Gastroesophageal sphincter (tissue), 4 donors: ENCODE measurements at regions not wholly inside any gene's neighbourhood (a gene's known extent, or its start where the extent isn't known, plus 50 kb on each side); places are given as distances from the start of the nearest gene placed in this dataset.

Experiments used
- ATAC-seq: fragments of 150-250 bp; one replicate; pipeline ENCODE4 v1.9.1; 2016; ENCODE audit warnings: mild to moderate bottlenecking, moderate library complexity
- H3K27ac ChIP-seq, 4 donors: fragments of 200-600 bp; sonication (generic) in 3 of 4; 1 replicate in 3 of 4; 2 replicates in 1 of 4; pipeline ENCODE4 v1.5.1; 2016 to 2019
- H3K27me3 ChIP-seq: fragments of 200-600 bp; sonication (generic); one replicate; pipeline ENCODE4 v1.5.1; 2019
- H3K36me3 ChIP-seq, 2 donors: fragments of 200-600 bp; sonication (generic); one replicate each; pipeline ENCODE4 v1.5.1; 2019; ENCODE audit warnings: control low read depth in 1 of 2
- H3K4me1 ChIP-seq, 3 donors: fragments of 200-600 bp; sonication (generic); 1 replicate in 2 of 3; 2 replicates in 1 of 3; pipeline ENCODE4 v1.5.1; 2016 to 2019; ENCODE audit warnings: control low read depth in 2 of 3
- H3K4me3 ChIP-seq, 2 donors: fragments of 200-600 bp; sonication (generic); one replicate each; pipeline ENCODE4 v1.5.1; 2019; ENCODE audit warnings: mild to moderate bottlenecking in 1 of 2, moderate library complexity in 1 of 2
- H3K9me3 ChIP-seq, 3 donors: fragments of 200-600 bp; sonication (generic); one replicate each; pipeline ENCODE4 v1.5.1; 2017 to 2019; ENCODE audit warnings: control low read depth in 2 of 3
- CTCF ChIP-seq, 4 experiments: fragments of 200-600 bp in 2 of 4; fragments of 450-650 bp in 2 of 4; sonication (generic) in 1 of 4; IDR thresholded peaks; one replicate each; pipeline ENCODE4 v1.5.1; 2017 to 2019; ENCODE audit warnings: antibody characterized with exemption in 4 of 4, mild to moderate bottlenecking in 2 of 4, moderate library complexity in 2 of 4
- EP300 ChIP-seq: sonication (generic); formaldehyde crosslinking; IDR thresholded peaks from one replicate; pipeline ENCODE4 v1.6.1; 2017; ENCODE audit warnings: antibody characterized with exemption, mild to moderate bottlenecking
- POLR2A ChIP-seq, 2 donors: fragments of 450-650 bp; IDR thresholded peaks; one replicate each; pipeline ENCODE4 v1.6.1; 2017; ENCODE audit warnings: antibody characterized with exemption in 2 of 2, mild to moderate bottlenecking in 2 of 2, moderate library complexity in 1 of 2
- POLR2AphosphoS5 ChIP-seq: sonication (generic); formaldehyde crosslinking; IDR thresholded peaks from one replicate; pipeline ENCODE4 v1.6.1; 2017; ENCODE audit warnings: antibody characterized with exemption
- WGBS, 2 donors: methylation state at CpG; one replicate each; pipeline ENCODE4 v1.1.5; 2018; ENCODE audit warnings: low coverage in 1 of 2; 5-methylcytosine and 5-hydroxymethylcytosine counted together

GRCh38 chr2:67625178-67625577, 228.0 kb downstream of the ETAA1 start:
- Histone ChIP-seq H3K9me3 (no peaks in the 10 kb centered on the region), H3K4me1 (no peaks in the 10 kb centered on the region), H3K27me3 (no peaks in the 10 kb centered on the region), H3K36me3 (no peaks in the 10 kb centered on the region), H3K27ac (no peak overlapping the region), H3K4me3 (no peak overlapping the region)
- peak; percentile 82 for ATAC-seq
- no peak for TF ChIP-seq EP300
- no peak for TF ChIP-seq CTCF (IDR thresholded peaks at IDR 0.05)
- TF ChIP-seq POLR2AphosphoS5 = peak; percentile 10

- H3K27ac ChIP-seq = no peak overlapping the region
- ATAC-seq = no peak
These were observed 228.8 kb downstream of the ETAA1 start for GRCh38 chr2:67625690-67626475.

GRCh38 chr2:67626656-67627055, 229.5 kb downstream of the ETAA1 start:
- Histone ChIP-seq H3K36me3 (no peaks in the 10 kb centered on the region), H3K4me3 (no peak overlapping the region), H3K9me3 (no peaks in the 10 kb centered on the region), H3K27me3 (no peaks in the 10 kb centered on the region), H3K27ac (no peak overlapping the region), H3K4me1 (no peaks in the 10 kb centered on the region)
- WGBS, 2 donors = 33 to 43% methylated on average over 4 of the region's 4 CpGs
- ATAC-seq = no peak
- no peak for TF ChIP-seq EP300
- TF ChIP-seq CTCF (IDR thresholded peaks at IDR 0.05) = no peak
- no peak for TF ChIP-seq POLR2AphosphoS5
- no peak for TF ChIP-seq POLR2A (IDR thresholded peaks at IDR 0.05)

More at GRCh38 chr2:67625690-67626475, 228.8 kb downstream of the ETAA1 start:
- H3K4me3 ChIP-seq = no peak overlapping the region
- no peaks in the 10 kb centered on the region for H3K27me3 ChIP-seq
- H3K36me3 ChIP-seq = no peaks in the 10 kb centered on the region
- WGBS, 2 donors = 51 to 58% methylated on average over 5 of the region's 5 CpGs
- H3K4me1 ChIP-seq = no peaks in the 10 kb centered on the region
- TF ChIP-seq CTCF (IDR thresholded peaks at IDR 0.05) = no peak
- TF ChIP-seq POLR2AphosphoS5 = no peak
- TF ChIP-seq EP300 = no peak
- no peak for TF ChIP-seq POLR2A (IDR thresholded peaks at IDR 0.05)
- no peaks in the 10 kb centered on the region for H3K9me3 ChIP-seq

- 90 to 100% methylated on average over 3 of the region's 3 CpGs for WGBS, 2 donors
- no peak for ATAC-seq
- Histone ChIP-seq H3K27me3 (no peaks in the 10 kb centered on the region), H3K9me3 (no peaks in the 10 kb centered on the region), H3K4me1 (no peaks in the 10 kb centered on the region), H3K27ac (no peak overlapping the region), H3K36me3 (no peaks in the 10 kb centered on the region), H3K4me3 (no peak overlapping the region)
- no peak for TF ChIP-seq POLR2AphosphoS5
- no peak for TF ChIP-seq EP300
- no peak for TF ChIP-seq CTCF (IDR thresholded peaks at IDR 0.05)
- no peak for TF ChIP-seq POLR2A (IDR thresholded peaks at IDR 0.05)
These were observed 230.5 kb downstream of the ETAA1 start for GRCh38 chr2:67627456-67628207.

- Histone ChIP-seq H3K36me3 (no peaks in the 10 kb centered on the region), H3K9me3 (no peaks in the 10 kb centered on the region), H3K4me3 (no peak overlapping the region), H3K4me1 (no peaks in the 10 kb centered on the region), H3K27ac (no peak overlapping the region), H3K27me3 (no peaks in the 10 kb centered on the region)
- ATAC-seq = no peak
- 75 to 83% methylated on average over 1 of the region's 1 CpG for WGBS, 2 donors
- TF ChIP-seq POLR2A (IDR thresholded peaks at IDR 0.05) (no peak), POLR2AphosphoS5 (no peak), CTCF (IDR thresholded peaks at IDR 0.05) (no peak), EP300 (no peak)
These were observed 231.8 kb downstream of the ETAA1 start for GRCh38 chr2:67628892-67629291.
